ENCODE measurements at regions not wholly inside any gene's neighbourhood (a gene's known extent, or its start where the extent isn't known, plus 50 kb on each side); places are given as distances from the start of the nearest gene placed in this dataset.

- intact Hi-C loops (cut with DNase I), result no loop called here
- no peak for DNase-seq (ENCODE audit: low spot score)
Measured at GRCh38 chr14:97274626-97275025, 477.4 kb downstream of the VRK1 start.

- intact Hi-C loops (cut with DNase I), result no loop called here
- no peak for DNase-seq (ENCODE audit: low spot score)
Measured at GRCh38 chr14:97275276-97275675, 478.1 kb downstream of the VRK1 start.

GRCh38 chr14:97276573-97276972 is 479.4 kb downstream of the VRK1 start:
- intact Hi-C loops (cut with DNase I), result no loop called here
- no peak for DNase-seq (ENCODE audit: low spot score)

DNA sequence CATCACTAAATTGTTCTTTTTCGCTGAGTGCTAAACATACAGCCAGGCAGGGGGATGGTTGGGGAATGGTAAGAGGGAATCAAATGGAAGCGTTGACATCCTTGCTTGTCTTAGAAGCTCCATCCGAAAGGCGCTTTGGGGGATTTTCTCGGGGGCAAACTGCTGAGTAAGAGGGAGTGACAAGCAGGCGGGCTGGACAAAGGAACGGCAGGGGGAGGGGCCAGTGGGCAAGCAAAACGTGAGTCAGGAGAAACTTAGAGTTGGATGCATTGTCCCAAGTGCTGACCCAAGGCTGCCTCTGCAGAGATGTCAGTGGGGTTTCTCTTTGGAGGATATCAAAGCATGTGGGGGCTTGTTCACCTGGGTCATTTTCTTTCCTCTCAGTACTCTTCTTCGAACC is 480.5 kb downstream of the VRK1 start:
- no peak for DNase-seq (ENCODE audit: low spot score)
- intact Hi-C loops (cut with DNase I), result no loop called here

GRCh38 chr14:97280526-97280925 is 483.3 kb downstream of the VRK1 start:
- no peak for DNase-seq (ENCODE audit: low spot score)
- intact Hi-C loops (cut with DNase I), result no loop called here

- intact Hi-C loops (cut with DNase I), result no loop called here
- DNase-seq (ENCODE audit: low spot score), result no peak
Measured at GRCh38 chr14:97281741-97282140, 484.6 kb downstream of the VRK1 start.

DNA sequence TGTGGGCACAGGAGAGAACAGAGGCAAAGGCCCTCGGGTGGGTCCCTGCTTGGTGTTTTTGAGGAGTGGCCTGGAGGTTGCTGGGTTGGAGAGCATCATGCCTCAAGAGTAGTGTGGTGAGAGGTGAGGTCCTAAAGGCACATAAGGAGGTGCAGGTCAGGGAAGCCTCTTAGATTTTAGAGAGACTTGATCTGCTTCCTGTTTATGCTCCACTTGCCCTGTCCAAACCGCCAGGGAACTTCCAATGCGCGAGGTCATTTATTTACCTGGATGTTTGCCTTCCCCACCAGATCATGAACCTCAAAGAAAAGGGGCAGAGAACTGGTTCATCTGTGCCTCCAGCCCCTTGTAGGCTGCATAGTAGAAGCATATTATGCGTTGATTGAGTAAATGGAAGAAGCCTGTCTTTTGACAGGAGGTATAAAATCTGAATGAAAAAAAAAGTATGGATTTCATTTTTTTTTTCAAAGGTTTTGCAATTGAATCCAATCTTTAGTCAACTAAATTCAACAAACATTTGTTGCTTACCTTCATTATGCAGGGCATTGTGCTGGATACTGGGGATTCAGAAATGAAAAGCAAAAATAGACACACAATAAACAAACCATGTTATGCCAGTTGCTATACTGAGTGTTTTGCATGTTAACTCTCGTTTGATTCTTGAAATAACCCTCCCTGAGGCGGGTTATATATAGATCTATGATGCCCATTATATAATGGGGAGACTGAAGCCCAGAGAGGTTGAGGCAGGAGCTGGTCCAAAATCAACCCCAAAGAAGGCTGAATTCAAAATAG is 485.2 kb downstream of the VRK1 start:
- no peak for DNase-seq (ENCODE audit: low spot score)
- intact Hi-C loops (cut with DNase I), result no loop called here

GRCh38 chr14:97283005-97283403 is 485.8 kb downstream of the VRK1 start:
- intact Hi-C loops (cut with DNase I), result no loop called here

GRCh38 chr14:97283426-97283825 is 486.2 kb downstream of the VRK1 start:
- intact Hi-C loops (cut with DNase I), result no loop called here
- DNase-seq (ENCODE audit: low spot score), result no peak

More at GRCh38 chr14:97283005-97283403, 485.8 kb downstream of the VRK1 start:
- DNase-seq (ENCODE audit: low spot score), result no peak

- intact Hi-C loops (cut with DNase I), result no loop called here
- no peak for DNase-seq (ENCODE audit: low spot score)
Measured at GRCh38 chr14:97283841-97284240, 486.7 kb downstream of the VRK1 start.

- intact Hi-C loops (cut with DNase I), result no loop called here
- no peak for DNase-seq (ENCODE audit: low spot score)
Measured at GRCh38 chr14:97287956-97288355, 490.8 kb downstream of the VRK1 start.

- no peak for DNase-seq (ENCODE audit: low spot score)
- intact Hi-C loops (cut with DNase I), result no loop called here
Measured at GRCh38 chr14:97290065-97290464, 492.9 kb downstream of the VRK1 start.

DNA sequence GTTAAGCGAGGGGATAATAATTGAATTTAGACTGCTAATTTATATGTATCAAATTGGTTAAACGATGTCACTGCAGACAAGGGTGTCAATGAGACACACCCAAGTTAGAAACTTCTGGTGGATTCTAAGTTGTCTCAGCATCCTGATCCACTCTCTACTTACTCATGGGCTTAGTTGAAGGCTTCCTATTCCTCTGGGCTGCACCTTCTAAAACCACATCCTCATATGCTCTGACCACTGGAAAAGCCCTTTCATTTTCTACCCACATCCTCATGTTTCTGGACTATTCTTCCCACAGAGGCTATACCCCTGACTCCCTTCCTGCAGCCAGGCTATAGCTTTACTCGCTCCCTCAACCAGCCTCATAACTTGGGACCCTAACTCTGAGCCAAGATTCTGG is 493.8 kb downstream of the VRK1 start:
- intact Hi-C loops (cut with DNase I), result no loop called here
- no peak for DNase-seq (ENCODE audit: low spot score)

- DNase-seq (ENCODE audit: low spot score), result no peak
- intact Hi-C loops (cut with DNase I), result no loop called here
Measured at GRCh38 chr14:97293659-97294058, 496.5 kb downstream of the VRK1 start.

- intact Hi-C loops (cut with DNase I), result no loop called here
Measured at GRCh38 chr14:97295108-97295710, 498.0 kb downstream of the VRK1 start.

GRCh38 chr14:97296176-97296575 is 499.0 kb downstream of the VRK1 start:
- no peak for DNase-seq (ENCODE audit: low spot score)

More at GRCh38 chr14:97295108-97295710, 498.0 kb downstream of the VRK1 start:
- no peak for DNase-seq (ENCODE audit: low spot score)

GRCh38 chr14:97297100-97297499 is 499.9 kb downstream of the VRK1 start:
- intact Hi-C loops (cut with DNase I), result no loop called here
- no peak for DNase-seq (ENCODE audit: low spot score)

More at GRCh38 chr14:97296176-97296575, 499.0 kb downstream of the VRK1 start:
- intact Hi-C loops (cut with DNase I), result no loop called here

GRCh38 chr14:97298331-97298730 is 501.1 kb downstream of the VRK1 start:
- intact Hi-C loops (cut with DNase I), result no loop called here
- no peak for DNase-seq (ENCODE audit: low spot score)

GRCh38 chr14:97298736-97299135 is 501.6 kb downstream of the VRK1 start:
- intact Hi-C loops (cut with DNase I), result no loop called here
- no peak for DNase-seq (ENCODE audit: low spot score)

DNA sequence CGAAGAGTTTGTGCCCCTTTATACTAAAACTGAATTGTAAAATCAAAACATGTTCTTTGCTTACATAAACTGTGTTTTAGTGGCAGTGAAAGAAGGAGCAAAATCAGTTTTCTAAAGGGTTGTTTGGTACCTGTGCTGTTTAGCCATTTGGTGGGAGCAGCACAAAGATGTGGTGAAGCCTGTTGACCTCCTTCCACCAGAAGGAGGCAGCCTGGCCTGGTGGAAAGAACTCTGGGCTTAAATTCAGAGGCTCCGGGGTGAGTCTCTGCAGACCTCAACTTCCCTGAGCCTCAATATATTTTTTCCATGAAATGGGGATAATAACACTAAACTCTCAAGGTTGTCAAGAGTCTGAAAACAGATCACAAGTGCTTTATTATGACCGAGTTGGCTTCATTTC is 502.5 kb downstream of the VRK1 start:
- intact Hi-C loops (cut with DNase I), result no loop called here
- DNase-seq (ENCODE audit: low spot score), result no peak

DNA sequence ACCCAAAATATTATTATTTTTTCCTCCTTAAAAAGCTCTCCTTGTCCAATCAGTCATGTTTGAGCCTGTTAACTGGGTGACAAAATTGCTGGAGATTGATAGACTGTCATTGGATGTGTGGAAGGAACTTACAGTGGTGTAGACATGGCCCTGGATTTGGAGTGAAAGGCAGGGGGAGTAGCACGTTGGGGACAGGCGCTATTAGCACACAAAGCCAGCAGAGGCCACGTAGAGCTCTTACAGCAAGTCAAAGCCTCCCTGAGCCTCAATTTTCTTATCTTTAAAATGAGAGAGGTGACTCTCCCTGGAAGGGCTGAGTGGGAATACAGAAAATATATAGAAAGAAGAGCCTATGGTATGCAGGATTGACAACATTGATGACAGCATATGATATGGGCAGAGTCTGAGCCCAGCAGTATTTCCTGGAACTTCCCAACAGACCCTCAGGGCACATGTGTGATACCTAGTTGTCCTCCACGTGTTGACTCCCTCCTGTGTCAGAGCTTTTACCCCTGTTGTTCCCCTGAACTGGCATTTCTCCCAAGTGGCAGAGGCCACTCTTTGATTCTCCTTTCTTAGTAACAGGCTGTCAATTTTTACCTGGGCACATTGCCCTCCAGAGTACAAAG is 504.9 kb downstream of the VRK1 start:
- intact Hi-C loops (cut with DNase I), result no loop called here

More for the DNA sequence above, 504.9 kb downstream of the VRK1 start:
- DNase-seq (ENCODE audit: low spot score), result no peak
